ENCODE measurements at regions not wholly inside any gene's neighbourhood (a gene's known extent, or its start where the extent isn't known, plus 50 kb on each side); places are given as distances from the start of the nearest gene placed in this dataset.
"Not testable (repeated sequence)": the region's sequence is repeated elsewhere in the genome, so short reads cannot be mapped to it uniquely, and the experiment has no call there.

DNA sequence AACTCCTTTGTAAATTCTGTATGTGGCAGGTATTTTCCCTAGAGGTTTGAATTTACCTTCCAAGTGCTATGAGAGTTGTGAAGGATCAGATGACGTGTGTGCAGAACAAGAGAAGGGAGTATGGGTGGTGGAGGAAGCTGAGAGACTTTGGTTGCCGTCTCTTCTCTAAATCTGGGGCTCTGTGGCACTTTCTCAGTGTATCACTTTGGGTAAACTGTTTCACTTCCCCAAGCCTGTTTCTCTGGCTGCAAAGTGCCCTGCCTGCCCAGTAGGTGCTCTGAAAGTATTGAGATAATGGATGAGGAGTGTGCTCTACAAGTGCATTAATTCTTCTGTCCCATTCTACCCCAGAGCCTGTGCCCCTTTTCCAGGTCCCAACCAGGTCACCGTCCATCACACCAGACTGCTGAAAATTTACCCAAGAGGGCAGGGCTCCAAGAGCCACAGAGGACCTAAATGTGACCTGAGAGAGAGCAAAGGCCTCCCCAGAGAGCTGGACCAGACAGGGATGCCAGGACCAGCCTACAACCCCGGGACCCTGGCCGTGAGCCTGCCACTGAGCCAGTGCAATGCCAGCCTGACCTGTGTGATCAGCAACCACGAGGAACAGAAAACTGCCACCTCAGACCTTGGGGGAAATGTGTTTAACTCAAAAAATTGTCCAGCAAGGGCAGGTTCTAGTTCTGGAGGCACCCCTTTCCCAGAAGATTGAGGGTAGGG is 131.6 kb upstream of the ETV3 start:
- CTCF ChIA-PET: no interaction called here

DNA sequence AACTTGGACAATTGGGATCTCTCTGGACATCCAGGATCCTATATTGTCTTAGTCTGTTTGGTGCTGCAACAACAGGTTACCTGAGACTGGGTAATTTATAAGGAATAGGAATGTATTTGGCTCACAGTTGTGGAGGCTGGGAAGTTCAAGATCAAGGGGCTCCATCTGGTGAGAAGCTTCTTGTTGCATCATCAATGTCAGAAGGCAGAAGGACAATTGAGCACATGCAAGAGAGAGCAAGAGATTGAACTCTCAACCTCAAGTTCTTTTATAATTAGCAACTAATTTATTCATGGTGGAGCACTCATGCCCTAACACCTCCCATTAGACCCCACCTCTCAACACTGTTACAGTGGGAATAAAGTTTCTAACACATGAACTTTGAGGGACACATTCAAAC is 124.7 kb upstream of the ETV3 start:
- Histone ChIP-seq H3K27ac (ENCODE audit: low read depth, low read length) (no peak overlapping the region), H3K4me3 (ENCODE audit: low read depth, low read length) (no peak overlapping the region), H3K27me3 (ENCODE audit: control insufficient read depth, insufficient read depth, low read length) (no peaks in the 10 kb centered on the region), H3K9me3 (ENCODE audit: control insufficient read depth, insufficient read depth, low read length) (no peaks in the 10 kb centered on the region)
- TF ChIP-seq, protein P1, sequence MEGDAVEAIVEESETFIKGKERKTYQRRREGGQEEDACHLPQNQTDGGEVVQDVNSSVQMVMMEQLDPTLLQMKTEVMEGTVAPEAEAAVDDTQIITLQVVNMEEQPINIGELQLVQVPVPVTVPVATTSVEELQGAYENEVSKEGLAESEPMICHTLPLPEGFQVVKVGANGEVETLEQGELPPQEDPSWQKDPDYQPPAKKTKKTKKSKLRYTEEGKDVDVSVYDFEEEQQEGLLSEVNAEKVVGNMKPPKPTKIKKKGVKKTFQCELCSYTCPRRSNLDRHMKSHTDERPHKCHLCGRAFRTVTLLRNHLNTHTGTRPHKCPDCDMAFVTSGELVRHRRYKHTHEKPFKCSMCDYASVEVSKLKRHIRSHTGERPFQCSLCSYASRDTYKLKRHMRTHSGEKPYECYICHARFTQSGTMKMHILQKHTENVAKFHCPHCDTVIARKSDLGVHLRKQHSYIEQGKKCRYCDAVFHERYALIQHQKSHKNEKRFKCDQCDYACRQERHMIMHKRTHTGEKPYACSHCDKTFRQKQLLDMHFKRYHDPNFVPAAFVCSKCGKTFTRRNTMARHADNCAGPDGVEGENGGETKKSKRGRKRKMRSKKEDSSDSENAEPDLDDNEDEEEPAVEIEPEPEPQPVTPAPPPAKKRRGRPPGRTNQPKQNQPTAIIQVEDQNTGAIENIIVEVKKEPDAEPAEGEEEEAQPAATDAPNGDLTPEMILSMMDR (IDR thresholded peaks at IDR 0.05; ENCODE audit: low read depth, low read length): no peak
- CTCF ChIA-PET: no interaction called here
- POLR2A ChIA-PET: no interaction called here
- no peak for DNase-seq (ENCODE audit: low read depth, low spot score)

More for the DNA sequence above, 131.6 kb upstream of the ETV3 start:
- Histone ChIP-seq H3K4me3 (ENCODE audit: low read depth, low read length) (no peak overlapping the region), H3K27ac (ENCODE audit: low read depth, low read length) (no peak overlapping the region), H3K9me3 (ENCODE audit: control insufficient read depth, insufficient read depth, low read length) (no peaks in the 10 kb centered on the region), H3K27me3 (ENCODE audit: control insufficient read depth, insufficient read depth, low read length) (no peaks in the 10 kb centered on the region)
- DNase-seq (ENCODE audit: low read depth, low spot score): no peak
- TF ChIP-seq, protein P1 (IDR thresholded peaks at IDR 0.05; ENCODE audit: low read depth, low read length): no peak
- POLR2A ChIA-PET: no interaction called here

DNA sequence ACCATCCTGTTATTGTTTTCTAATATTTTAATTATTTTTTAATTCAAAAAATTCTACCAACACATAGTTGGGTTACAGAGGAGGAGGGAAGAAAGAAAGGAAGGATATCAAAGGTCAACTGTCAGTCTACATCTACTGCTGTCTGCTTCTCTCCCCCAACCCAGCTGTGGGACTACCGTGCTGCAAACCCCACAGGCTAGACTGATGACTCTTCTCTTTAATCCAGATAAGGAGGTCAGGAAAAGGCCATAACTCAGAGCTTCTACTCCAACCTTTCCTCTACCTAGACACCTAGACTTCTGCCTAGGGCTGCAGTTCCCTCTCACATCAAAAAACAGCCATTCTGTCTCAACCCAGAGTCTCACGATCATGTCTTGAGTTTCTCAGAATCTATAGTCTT is 124.2 kb upstream of the ETV3 start:
- Histone ChIP-seq H3K9me3 (ENCODE audit: control insufficient read depth, insufficient read depth, low read length) (no peaks in the 10 kb centered on the region), H3K4me3 (ENCODE audit: low read depth, low read length) (no peak overlapping the region), H3K27me3 (ENCODE audit: control insufficient read depth, insufficient read depth, low read length) (no peaks in the 10 kb centered on the region), H3K27ac (ENCODE audit: low read depth, low read length) (no peak overlapping the region)
- DNase-seq (ENCODE audit: low read depth, low spot score): no peak
- ChIA-PET POLR2A (no interaction called here), CTCF (no interaction called here)
- TF ChIP-seq, protein P1 (IDR thresholded peaks at IDR 0.05; ENCODE audit: low read depth, low read length): no peak

DNA sequence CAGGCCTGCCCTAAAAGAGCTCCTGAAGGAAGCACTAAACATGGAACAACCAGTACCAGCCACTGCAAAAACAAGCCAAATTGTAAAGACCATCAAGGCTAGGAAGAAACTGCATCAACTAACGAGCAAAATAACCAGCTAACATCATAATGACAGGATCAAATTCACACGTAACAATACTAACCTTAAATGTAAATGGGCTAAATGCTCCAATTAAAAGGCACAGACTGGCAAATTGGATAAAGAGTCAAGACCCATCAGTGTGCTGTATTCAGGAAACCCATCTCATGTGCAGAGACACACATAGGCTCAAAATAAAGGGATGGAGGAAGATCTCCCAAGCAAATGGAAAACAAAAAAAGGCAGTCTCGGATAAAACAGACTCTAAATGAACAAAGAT is 117.7 kb upstream of the ETV3 start:
- H3K27ac ChIP-seq (ENCODE audit: low read depth, low read length); H3K9me3 ChIP-seq (ENCODE audit: control insufficient read depth, insufficient read depth, low read length); CTCF ChIA-PET; H3K27me3 ChIP-seq (ENCODE audit: control insufficient read depth, insufficient read depth, low read length); DNase-seq (ENCODE audit: low read depth, low spot score); H3K4me3 ChIP-seq (ENCODE audit: low read depth, low read length); POLR2A ChIA-PET: not testable (repeated sequence)

DNA sequence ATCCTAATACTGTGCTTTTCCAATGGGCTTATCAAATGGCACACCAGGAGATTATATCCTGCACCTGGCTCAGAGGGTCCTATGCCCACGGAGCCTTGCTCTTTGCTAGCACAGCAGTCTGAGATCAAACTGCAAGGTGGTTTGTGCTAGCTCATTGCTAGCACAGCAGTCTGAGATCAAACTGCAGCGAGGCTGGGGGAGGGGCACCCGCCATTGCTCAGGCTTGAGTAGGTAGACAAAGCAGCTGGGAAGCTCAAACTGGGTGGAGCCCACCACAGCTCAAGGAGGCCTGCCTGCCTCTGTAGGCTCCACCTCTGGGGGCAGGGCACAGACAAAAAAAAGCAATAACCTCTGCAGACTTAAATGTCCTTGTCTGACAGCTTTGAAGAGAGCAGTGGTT is 116.0 kb upstream of the ETV3 start:
- H3K27me3 ChIP-seq (ENCODE audit: control insufficient read depth, insufficient read depth, low read length); H3K27ac ChIP-seq (ENCODE audit: low read depth, low read length); POLR2A ChIA-PET; H3K9me3 ChIP-seq (ENCODE audit: control insufficient read depth, insufficient read depth, low read length); DNase-seq (ENCODE audit: low read depth, low spot score); CTCF ChIA-PET; H3K4me3 ChIP-seq (ENCODE audit: low read depth, low read length): not testable (repeated sequence)

DNA sequence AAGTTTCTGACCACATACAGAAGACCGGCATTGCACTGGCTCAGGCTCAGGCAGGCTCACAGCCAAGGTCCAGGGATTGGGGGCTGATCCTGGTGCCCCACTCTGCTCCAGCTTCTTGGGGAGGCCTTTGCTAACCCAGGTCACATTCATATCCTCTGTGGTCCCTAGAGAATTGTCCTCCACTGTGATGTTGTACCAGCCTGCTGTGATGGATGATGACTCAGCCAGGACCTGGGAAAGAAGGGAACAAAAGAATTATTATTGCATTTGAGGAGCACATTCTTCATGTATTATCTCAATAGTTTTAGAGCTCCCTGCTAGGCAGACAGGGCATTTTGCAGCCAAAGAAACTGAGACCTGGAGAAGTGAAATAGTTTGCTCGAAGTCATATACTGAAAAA is 114.3 kb upstream of the ETV3 start:
- DNase-seq (ENCODE audit: low read depth, low spot score): no peak
- Histone ChIP-seq H3K9me3 (ENCODE audit: control insufficient read depth, insufficient read depth, low read length) (no peaks in the 10 kb centered on the region), H3K27me3 (ENCODE audit: control insufficient read depth, insufficient read depth, low read length) (no peaks in the 10 kb centered on the region), H3K4me3 (ENCODE audit: low read depth, low read length) (no peak overlapping the region), H3K27ac (ENCODE audit: low read depth, low read length) (no peak overlapping the region)
- CTCF ChIA-PET: no interaction called here
- TF ChIP-seq, protein P1 (IDR thresholded peaks at IDR 0.05; ENCODE audit: low read depth, low read length): no peak
- POLR2A ChIA-PET: no interaction called here
